ENCODE measurements at regions not wholly inside any gene's neighbourhood (a gene's known extent, or its start where the extent isn't known, plus 50 kb on each side); places are given as distances from the start of the nearest gene placed in this dataset.

- no peak for ATAC-seq
- TF ChIP-seq RARB (CRISPR knock-in tag; IDR thresholded peaks at IDR 0.05) = no peak
- no peak for TF ChIP-seq ZC3H10 (CRISPR knock-in tag; IDR thresholded peaks at IDR 0.05)
- TF ChIP-seq POU6F1 (CRISPR knock-in tag; IDR thresholded peaks at IDR 0.05; ENCODE audit: borderline replicate concordance, low read depth) = no peak
- TF ChIP-seq, protein P1, sequence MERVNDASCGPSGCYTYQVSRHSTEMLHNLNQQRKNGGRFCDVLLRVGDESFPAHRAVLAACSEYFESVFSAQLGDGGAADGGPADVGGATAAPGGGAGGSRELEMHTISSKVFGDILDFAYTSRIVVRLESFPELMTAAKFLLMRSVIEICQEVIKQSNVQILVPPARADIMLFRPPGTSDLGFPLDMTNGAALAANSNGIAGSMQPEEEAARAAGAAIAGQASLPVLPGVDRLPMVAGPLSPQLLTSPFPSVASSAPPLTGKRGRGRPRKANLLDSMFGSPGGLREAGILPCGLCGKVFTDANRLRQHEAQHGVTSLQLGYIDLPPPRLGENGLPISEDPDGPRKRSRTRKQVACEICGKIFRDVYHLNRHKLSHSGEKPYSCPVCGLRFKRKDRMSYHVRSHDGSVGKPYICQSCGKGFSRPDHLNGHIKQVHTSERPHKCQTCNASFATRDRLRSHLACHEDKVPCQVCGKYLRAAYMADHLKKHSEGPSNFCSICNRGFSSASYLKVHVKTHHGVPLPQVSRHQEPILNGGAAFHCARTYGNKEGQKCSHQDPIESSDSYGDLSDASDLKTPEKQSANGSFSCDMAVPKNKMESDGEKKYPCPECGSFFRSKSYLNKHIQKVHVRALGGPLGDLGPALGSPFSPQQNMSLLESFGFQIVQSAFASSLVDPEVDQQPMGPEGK (CRISPR knock-in tag; IDR thresholded peaks at IDR 0.05; ENCODE audit: borderline replicate concordance) = no peak
- TF ChIP-seq TOX (CRISPR knock-in tag; IDR thresholded peaks at IDR 0.05; ENCODE audit: borderline replicate concordance) = no peak
- TF ChIP-seq PPARA (CRISPR knock-in tag; IDR thresholded peaks at IDR 0.05; ENCODE audit: borderline replicate concordance) = no peak
- TF ChIP-seq ARNTL (CRISPR knock-in tag; IDR thresholded peaks at IDR 0.05; ENCODE audit: borderline replicate concordance, low read depth) = no peak
- TF ChIP-seq CSDC2 (CRISPR knock-in tag; IDR thresholded peaks at IDR 0.05) = no peak
- no peak for TF ChIP-seq TCF4 (CRISPR knock-in tag; IDR thresholded peaks at IDR 0.05; ENCODE audit: borderline replicate concordance)
- TF ChIP-seq ZNF70 (CRISPR knock-in tag; IDR thresholded peaks at IDR 0.05) = no peak
- no peak for TF ChIP-seq ZNF565 (CRISPR knock-in tag; conservative IDR thresholded peaks at IDR 0.05; ENCODE audit: low read depth)
- no peak for TF ChIP-seq ESRRG (CRISPR knock-in tag; IDR thresholded peaks at IDR 0.05)
- no peak for TF ChIP-seq GLIS3 (CRISPR knock-in tag; IDR thresholded peaks at IDR 0.05)
- no peak for TF ChIP-seq BACH2 (CRISPR knock-in tag; IDR thresholded peaks at IDR 0.05; ENCODE audit: borderline replicate concordance)
- TF ChIP-seq CREB5 (CRISPR knock-in tag; IDR thresholded peaks at IDR 0.05; ENCODE audit: low read depth) = no peak
- no peak for TF ChIP-seq OSR1 (CRISPR knock-in tag; IDR thresholded peaks at IDR 0.05)
- no peak for TF ChIP-seq ZNF8 (CRISPR knock-in tag; IDR thresholded peaks at IDR 0.05)
Measured at GRCh38 chr13:74084375-74084935, 49.7 kb downstream of the KLF12 start.

- TF ChIP-seq BACH2 (CRISPR knock-in tag; IDR thresholded peaks at IDR 0.05; ENCODE audit: borderline replicate concordance) = no peak
- TF ChIP-seq ISL1 (CRISPR knock-in tag; IDR thresholded peaks at IDR 0.05) = no peak
- no peak for TF ChIP-seq ZNF70 (CRISPR knock-in tag; IDR thresholded peaks at IDR 0.05)
- TF ChIP-seq TCF4 (CRISPR knock-in tag; IDR thresholded peaks at IDR 0.05; ENCODE audit: borderline replicate concordance) = no peak
- TF ChIP-seq TOX (CRISPR knock-in tag; IDR thresholded peaks at IDR 0.05; ENCODE audit: borderline replicate concordance) = no peak
- TF ChIP-seq ZNF565 (CRISPR knock-in tag; conservative IDR thresholded peaks at IDR 0.05; ENCODE audit: low read depth) = no peak
- no peak for TF ChIP-seq GLIS3 (CRISPR knock-in tag; IDR thresholded peaks at IDR 0.05)
- no peak for TF ChIP-seq ZC3H10 (CRISPR knock-in tag; IDR thresholded peaks at IDR 0.05)
- TF ChIP-seq, protein P1 (CRISPR knock-in tag; IDR thresholded peaks at IDR 0.05; ENCODE audit: borderline replicate concordance) = no peak
- TF ChIP-seq, protein P2, sequence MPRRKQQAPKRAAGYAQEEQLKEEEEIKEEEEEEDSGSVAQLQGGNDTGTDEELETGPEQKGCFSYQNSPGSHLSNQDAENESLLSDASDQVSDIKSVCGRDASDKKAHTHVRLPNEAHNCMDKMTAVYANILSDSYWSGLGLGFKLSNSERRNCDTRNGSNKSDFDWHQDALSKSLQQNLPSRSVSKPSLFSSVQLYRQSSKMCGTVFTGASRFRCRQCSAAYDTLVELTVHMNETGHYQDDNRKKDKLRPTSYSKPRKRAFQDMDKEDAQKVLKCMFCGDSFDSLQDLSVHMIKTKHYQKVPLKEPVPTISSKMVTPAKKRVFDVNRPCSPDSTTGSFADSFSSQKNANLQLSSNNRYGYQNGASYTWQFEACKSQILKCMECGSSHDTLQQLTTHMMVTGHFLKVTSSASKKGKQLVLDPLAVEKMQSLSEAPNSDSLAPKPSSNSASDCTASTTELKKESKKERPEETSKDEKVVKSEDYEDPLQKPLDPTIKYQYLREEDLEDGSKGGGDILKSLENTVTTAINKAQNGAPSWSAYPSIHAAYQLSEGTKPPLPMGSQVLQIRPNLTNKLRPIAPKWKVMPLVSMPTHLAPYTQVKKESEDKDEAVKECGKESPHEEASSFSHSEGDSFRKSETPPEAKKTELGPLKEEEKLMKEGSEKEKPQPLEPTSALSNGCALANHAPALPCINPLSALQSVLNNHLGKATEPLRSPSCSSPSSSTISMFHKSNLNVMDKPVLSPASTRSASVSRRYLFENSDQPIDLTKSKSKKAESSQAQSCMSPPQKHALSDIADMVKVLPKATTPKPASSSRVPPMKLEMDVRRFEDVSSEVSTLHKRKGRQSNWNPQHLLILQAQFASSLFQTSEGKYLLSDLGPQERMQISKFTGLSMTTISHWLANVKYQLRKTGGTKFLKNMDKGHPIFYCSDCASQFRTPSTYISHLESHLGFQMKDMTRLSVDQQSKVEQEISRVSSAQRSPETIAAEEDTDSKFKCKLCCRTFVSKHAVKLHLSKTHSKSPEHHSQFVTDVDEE (CRISPR knock-in tag; IDR thresholded peaks at IDR 0.05) = no peak
- TF ChIP-seq PPARA (CRISPR knock-in tag; IDR thresholded peaks at IDR 0.05; ENCODE audit: borderline replicate concordance) = no peak
- TF ChIP-seq POU6F1 (CRISPR knock-in tag; IDR thresholded peaks at IDR 0.05; ENCODE audit: borderline replicate concordance, low read depth) = no peak
- TF ChIP-seq ZNF8 (CRISPR knock-in tag; IDR thresholded peaks at IDR 0.05) = no peak
- no peak for TF ChIP-seq CREB5 (CRISPR knock-in tag; IDR thresholded peaks at IDR 0.05; ENCODE audit: low read depth)
- TF ChIP-seq CSDC2 (CRISPR knock-in tag; IDR thresholded peaks at IDR 0.05) = no peak
- no peak for TF ChIP-seq RARB (CRISPR knock-in tag; IDR thresholded peaks at IDR 0.05)
- TF ChIP-seq ARNTL (CRISPR knock-in tag; IDR thresholded peaks at IDR 0.05; ENCODE audit: borderline replicate concordance, low read depth) = no peak
- ATAC-seq = no peak
Measured at GRCh38 chr13:74082741-74083160, 51.5 kb downstream of the KLF12 start.
